ENCODE measurements at regions not wholly inside any gene's neighbourhood (a gene's known extent, or its start where the extent isn't known, plus 50 kb on each side); places are given as distances from the start of the nearest gene placed in this dataset.
"Not testable (repeated sequence)": the region's sequence is repeated elsewhere in the genome, so short reads cannot be mapped to it uniquely, and the experiment has no call there.

DNA sequence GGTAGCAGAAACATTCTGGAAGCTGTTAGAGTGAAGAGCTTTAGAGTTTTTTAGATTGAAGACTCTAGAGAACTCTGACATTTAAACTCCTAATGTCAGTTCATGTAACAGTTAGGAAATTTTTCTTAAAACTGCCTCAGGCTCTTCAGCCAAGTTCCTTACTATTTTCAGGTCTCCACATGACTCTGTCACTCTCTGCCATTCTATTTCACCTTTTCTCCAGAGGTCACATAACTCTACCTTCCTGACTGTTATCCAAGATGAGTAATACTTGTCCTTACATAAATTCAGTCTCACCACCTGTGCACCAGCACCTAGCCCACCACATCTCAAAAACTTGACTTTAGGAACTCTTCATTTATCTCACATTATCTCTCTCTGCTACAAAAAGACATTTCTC lies 347.1 kb upstream of the CA10 start:
- no peak for DNase-seq

DNA sequence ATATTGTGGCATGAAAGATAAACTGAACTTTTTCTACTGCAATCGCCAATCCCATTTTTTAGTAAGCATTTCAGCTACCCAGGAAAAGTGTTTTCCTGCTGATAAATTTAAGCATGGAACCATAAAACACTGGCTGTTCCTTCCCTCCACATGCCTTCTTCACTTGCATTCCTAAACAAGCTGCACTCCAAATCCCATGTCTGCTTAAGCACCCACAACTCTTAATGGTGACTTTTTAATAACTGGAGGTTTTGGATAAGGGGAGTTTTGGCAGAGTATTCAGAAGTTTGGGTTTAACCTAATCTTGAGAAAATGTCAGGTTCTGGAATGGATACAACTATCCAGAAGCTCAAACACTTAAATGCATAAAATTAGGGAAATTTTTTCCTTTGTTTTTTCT lies 345.6 kb upstream of the CA10 start:
- no peak for DNase-seq

DNA sequence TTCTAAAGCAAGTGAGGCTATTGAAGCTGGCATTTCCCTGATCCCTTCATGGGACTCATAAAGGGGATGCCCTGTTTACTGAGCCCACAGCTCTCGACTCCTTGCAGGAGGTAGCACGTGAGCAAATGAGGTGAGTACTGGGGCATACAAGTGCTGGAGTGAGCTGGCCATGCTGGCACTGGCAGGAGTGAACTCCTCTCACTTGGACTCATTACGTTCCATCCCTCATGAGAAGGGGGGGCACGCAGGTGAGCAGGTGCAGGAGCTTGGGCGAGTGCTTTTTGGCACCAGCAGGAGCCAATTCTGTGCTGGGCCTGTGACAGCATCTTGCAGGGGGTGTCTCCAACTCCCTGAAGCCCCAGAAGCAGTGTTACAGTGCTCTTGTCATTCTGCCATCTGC lies 337.1 kb upstream of the CA10 start:
- DNase-seq = no peak

DNA sequence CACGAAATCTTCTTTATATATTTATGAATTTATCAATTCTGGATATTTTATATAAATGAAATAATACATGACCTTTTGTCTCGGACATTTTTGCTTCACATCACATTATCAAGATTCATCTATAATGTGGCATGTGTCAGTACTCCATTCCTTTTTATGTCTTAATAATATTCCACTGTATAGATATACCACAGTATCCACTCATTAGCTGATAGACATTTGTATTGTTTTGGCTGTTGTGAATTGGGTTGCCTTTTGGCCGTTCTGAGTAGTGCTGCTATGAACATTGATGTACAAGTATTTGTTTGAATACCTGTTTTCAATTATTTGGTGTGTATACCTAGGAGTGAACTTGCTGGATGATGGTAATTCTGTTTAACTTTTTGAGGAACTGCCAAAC lies 323.8 kb upstream of the CA10 start:
- no peak for DNase-seq

DNA sequence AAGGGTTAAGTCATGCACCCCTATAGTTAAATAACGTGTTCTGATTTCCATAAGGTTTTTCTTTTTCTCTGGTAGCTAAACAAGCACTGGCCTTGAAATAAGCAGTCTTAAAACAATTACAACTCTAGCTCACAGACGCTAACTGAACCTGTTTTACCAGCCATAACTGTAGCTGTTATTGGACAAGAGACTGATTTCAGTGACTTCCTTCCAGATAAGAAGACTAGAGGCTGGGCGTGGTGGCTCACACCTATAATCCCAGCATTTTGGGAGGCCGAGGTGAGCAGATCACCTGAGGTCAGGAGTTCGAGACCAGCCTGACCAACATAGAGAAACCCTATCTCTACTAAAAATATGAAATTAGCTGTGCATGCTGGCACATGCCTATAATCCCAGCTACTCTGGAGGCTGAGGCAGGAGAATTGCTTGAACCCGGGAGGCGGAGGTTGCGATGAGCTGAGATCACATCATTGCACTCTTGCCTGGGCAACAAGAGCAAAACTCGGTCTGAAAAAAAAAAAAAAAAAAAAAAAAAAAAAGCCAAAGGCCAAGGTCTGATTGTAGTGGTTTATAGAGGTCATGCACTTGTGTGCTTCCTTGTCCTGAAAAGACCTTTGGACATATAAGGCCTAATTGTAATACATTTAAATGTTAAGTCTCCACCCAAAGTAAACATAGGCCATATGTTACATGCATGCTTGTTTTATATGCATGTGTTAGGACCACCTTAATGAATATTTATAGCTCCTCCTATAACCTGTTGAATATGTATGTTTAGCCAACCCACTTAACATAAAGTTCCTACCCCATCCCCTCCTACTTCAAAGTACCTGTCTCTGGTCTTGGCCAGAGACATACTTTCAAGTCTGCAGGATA lies 319.5 kb upstream of the CA10 start:
- DNase-seq = no peak

DNA sequence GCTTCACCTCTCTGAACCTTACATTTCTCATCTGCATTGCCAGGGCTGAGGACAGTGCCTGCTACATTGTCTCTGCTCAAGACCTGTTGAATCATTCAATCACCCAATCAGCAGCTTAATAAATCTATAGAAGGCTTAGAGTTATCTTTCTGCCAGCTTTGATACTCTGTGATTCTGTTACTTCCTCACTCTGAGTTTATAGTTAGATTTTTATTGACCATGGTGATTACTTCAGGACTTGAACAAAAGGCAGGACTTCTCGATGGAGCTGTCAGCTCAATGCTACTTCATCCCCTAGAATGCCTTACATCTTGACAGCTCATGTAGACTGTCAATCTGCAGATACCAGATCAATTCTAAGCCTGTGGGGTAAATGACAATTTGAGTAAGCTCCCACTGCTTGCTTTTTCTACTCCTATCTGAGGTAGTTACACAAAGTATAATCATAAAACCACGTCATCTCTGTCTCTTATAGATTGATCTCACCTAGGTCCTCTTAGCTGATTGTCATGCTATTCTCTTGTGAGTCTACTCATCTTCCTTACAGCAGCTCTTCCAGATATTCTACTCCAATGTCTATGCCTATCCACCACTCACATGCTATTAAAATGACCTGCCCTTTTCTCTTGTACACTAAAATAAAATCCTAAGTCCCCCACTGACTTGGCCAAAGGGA lies 318.3 kb upstream of the CA10 start:
- no peak for DNase-seq

DNA sequence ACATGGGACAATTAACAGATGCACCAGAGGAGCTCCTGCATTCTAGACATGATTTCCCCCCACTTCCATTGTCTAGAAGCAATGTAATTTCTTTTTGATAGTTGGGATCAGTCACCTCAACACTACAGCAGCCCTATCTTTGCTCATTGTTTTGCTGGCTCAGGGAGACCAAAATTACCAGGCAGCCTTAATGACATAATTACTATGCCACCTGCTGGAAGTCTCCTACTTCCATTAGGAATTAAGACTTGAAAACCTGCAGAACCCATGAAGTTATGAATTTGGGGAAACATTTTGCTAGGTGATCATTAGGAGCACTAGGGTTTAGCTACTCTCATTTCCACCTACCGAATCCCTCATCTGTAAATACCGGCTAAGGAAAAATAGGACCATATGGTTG lies 312.0 kb upstream of the CA10 start:
- no peak for DNase-seq

DNA sequence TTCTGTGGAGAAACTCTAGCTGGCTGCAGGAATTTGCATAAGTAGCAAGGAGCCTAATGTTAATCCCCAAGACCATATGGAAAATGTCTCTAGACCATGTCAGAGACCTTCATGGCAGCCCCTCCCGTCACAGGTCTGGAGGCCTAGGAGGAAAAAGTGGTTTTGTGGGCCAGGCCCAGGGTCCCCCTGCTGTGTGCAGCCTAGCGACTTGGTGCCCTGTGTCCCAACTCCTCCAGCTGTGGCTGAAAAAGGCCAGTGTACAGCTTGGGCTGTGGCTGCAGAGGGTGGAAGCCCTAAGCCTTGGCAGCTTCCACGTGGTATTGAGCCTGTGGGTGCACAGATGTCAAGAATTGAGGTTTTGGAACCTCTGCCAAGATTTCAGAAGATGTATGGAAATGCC lies 306.9 kb upstream of the CA10 start:
- no peak for DNase-seq

DNA sequence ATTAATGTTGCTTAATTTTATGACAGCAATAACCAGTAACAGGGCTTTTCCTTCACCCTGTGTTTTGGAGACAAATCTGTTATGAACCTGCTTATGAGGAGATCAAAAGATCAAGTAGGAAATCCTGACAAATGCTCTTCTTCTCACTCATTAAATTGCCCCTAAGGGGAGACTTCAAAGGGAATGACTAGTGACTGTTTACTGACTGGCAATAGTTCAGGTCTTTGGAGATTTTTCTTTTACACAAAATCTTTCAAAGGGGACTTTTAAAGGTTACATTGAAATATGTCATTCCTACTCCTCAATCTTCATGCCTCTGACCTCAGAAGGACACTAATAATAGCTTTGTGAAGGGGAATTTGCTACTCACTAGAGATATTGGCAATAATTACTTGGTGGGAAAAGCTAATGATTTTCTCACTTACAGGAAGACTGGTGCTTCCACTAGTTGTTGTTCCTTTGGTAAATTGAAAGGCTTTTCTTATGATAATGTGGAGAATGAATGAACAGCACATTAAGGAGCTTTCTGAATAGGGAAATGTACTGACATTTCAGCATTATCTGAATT lies 292.9 kb upstream of the CA10 start:
- DNase-seq = no peak

DNA sequence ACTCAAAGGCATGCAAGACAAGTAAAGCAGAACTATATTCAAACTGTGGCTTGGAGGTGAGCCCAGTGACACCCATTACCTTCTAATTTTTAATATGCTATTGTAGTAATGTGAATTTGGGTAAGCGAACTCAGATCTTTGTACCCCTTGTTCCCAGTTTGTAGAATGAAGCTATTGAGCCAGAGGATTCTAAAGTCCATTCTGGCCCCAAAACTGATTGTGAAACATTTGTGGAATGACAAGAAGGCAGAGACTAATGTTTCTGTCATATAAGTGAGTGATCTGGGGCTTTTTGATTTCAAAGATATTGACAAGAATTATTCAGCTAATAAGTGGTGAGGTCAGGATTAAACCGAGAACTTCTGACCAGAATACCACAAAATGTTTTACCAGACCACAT lies 283.8 kb upstream of the CA10 start:
- no peak for DNase-seq

DNA sequence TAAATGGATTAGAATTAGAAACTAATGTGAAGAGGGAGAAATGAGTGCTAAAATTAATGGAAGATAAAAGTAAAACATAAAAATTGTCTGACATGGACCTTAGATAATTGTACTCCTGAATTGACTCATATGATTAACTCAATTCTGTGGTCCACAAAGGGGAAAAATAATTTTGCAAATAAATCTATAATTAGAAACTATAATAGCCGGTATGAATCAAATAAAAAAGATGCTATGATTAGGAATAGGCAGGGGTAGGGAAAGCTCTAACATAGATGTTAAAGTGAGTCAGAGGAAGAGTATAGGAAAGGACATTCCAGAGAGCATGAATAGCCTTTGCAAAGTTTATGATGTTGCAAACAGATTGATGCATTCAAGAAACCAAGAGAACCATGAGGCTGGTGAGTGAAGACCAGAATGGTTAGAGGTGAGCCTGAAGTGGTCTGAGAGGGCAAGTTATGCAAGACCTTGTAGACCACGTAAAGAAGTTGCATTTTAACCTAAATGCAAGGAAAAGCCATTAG lies 262.1 kb upstream of the CA10 start:
- no peak for DNase-seq

DNA sequence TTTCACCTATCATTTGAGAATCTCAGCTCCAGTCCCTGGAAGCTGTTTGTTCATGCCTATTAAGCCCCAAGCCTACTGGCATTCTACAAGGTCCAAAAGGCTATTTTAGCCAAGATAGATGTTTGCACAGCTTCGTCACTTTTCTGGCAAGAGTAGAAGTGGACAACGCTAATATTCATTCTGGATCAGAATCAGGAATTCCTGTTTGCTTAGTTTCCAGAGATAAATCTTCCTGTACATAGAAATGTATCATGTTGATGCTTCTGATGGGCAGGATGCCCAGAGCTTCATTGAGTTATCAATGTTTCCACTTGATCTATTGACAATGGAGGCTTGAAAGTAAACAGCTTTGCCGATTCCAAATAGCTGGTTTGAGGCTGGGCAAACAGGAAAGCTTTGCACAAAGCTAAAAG lies 260.7 kb upstream of the CA10 start:
- DNase-seq = no peak

DNA sequence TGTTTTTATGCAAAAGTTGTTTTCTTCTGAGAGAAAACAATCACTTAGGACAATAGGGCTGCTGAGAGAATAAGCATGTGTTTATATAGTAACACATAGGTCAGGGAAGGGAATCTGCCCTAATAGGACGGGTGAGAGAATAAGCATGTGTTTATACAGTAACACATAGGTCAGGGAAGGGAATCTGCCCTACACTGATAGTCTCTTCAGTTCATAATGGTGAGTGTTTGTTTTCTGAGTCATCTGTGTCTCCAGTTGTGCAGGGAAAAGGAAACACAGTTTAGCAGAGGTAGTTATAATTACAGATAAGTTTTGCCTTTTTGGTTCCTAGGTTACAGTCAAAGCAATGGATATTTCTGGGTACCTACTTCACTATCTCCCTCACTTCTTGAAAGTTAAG lies 252.3 kb upstream of the CA10 start:
- DNase-seq = no peak

DNA sequence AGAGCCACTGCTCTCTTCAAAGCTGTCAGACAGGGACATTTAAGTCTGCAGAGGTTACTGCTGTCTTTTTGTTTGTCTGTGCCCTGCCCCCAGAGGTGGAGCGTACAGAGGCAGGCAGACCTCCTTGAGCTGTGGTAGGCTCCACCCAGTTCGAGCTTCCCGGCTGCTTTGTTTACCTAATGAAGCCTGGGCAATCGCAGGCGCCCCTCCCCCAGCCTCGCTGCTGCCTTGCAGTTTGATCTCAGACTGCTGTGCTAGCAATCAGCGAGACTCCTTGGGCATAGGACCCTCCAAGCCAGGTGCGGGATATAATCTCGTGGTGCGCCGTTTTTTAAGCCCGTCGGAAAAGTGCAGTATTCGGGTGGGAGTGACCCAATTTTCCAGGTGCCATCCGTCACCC lies 250.7 kb upstream of the CA10 start:
- not testable (repeated sequence) for DNase-seq

DNA sequence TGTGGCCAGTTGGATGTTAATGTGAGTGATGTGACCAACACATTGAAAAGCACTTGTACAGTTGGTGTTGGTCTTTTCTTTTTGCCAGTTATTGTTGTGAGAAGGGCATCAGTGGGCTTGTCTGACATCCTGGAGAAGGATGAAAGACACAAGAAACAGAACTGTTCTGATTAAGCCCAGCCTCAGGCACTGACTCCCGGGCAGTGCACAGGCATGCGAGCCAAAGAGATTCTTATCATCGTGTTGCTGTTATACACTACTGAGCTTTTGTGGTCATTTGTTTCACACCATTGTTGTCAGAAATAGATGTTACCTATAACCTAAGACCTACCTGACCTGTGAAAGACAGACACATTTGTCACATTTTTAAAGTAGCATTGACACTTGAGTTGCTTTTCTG lies 236.8 kb upstream of the CA10 start:
- DNase-seq = no peak

DNA sequence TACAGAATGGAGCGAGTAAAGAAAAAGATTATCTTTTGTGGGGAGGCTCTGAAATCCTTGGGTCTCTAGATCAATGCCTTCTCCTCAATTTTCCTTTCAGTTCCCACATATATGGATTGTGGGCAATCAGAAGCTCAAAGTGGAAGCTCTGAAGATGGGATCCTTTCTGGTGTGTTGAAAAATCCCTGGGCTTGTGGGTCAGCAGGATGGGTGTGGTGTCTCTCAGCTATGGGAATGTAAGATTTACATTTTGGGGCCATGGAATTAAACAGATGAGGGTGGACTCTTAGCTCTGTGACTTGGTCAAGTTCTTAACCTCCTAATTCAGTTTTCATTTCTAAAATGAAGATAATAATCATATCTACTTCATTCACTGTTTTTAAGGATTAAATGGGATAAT lies 231.9 kb upstream of the CA10 start:
- no peak for DNase-seq

DNA sequence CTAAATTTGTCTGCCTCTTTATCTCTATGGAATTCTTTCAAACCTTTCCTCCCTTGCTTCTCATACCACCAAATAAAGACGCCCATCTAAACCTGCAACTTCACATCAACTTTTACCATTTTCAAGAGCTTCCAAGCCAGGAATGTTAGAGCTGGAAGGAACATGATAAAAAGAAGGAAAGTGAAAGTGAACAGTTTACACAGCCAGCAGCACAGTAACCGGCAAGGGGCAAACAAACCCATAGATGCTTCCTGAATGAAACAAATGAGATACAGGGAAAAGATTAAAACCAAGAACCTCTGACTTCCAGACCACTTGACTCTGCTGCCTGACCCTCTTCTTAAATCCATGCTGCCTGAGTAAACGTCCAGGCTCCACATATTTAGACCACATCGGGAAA lies 231.1 kb upstream of the CA10 start:
- DNase-seq = no peak

DNA sequence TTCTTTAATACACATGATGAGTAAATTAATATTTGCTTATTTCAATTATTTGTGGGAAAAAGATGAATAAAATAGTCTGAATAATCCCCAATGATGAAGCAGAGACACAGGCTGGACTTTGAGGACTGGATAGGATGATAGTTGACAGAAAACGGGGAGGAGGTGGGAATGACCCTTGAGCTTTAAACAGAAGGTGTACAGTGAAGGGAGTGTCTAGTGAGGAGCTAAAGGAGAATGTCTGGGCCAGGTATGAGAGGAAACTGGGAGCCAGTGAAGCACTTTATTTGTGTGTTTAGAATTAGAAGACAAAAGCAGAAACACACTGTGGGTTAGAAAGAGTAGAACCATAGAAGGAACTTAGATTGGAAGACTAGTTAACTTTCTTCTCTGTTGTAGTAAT lies 230.4 kb upstream of the CA10 start:
- DNase-seq = no peak

DNA sequence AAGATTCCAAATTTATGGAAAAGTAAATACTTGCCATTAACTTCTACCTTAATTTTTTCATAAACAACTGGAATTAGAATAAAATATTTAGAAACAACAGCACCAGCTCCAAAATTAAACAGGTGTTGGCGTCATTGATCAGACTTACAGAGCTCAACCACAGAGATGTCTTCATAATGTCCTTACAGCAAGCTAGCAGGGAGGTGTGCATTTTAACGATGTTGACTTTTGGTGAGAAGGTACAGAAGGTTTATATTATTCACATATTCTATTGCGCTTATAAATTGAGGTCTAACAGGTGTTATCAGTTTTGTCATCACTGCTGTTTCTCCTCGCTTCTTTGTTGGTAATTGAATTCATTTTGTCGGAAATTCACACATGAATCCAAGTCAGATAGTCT lies 226.2 kb upstream of the CA10 start:
- no peak for DNase-seq

DNA sequence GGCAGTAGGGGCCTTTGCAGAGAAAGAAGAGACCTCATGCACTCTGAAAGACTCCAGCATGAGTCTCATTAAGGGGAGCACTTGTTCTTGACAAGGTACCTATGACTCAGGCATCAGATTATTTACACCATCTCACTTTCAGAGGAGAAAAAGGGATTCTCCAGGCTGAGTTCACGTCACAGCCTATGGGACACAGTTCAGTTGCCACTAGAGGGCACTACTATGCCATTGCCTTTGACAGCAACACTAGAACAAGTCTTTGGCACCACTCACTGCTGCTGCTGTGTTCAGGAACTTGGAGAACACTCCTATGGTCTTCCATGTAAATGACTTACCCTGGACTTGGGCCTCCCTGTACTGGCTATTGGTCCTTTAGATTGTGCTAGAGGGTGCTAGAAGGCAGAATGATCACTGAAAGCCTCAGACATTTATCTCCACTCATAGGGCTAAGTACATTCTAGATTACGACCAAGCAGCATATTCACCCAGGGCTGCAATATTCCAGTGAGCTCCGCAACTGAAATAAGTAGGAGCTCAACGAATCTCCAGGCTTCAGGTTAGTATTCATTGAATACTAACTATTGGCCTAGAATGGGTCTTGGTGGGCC lies 225.1 kb upstream of the CA10 start:
- DNase-seq = peak; percentile 76

DNA sequence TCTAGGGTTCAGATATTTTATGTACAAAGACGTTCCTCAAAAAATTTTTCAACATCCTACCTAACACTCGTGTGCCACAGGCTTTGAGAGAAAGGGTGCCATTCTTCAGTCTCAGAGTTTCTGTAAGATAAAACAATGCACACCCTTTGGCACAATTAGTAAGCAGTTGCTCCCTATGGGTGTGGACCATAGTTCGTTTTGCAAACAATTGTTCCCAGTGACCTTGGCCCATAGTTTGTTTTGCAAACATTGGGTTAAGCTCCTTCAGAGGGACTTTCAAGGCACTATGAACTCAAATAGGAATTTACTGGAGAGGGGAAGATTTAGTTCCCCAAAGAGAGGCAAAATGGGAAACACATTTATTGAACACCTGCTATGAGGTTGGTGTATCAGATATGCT lies 220.3 kb upstream of the CA10 start:
- no peak for DNase-seq

DNA sequence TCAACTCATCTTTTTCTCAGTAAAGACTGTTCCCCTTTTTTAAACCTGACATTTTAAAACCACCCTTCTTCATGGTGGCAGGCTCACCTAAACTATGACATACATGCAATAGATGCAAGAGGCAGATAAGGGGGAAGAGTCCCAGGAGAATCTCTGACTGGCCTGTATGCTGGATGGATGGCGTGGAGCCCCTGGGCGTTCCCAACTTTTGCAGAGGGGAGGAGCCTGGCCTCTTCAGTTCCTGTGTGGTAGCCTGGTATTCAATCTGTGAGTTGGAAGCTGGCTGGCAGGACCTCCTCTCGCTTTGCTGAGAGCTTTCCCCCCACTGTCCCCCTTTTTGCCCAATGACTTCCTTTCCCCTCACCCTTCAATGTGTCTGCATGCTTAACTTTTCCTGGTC lies 217.6 kb upstream of the CA10 start:
- DNase-seq = no peak

DNA sequence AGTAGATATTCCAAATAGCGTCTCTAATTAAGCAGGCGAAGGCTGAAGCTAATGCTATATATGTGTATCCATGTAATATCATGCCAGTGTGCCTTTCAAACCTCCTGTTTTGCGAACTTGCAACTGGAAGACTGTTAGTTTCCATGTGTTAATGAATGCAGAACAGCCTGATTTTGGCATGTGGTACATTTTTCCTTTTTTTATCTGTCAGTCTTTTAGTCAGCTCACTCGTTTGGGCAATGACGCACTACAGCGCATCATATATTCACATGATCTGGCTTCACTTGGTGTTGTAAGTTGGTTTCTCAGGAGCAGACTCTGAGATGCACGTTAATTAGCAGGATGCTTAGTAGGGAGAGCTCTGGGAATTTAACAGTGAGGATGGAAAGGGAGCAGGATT lies 210.4 kb upstream of the CA10 start:
- no peak for DNase-seq

DNA sequence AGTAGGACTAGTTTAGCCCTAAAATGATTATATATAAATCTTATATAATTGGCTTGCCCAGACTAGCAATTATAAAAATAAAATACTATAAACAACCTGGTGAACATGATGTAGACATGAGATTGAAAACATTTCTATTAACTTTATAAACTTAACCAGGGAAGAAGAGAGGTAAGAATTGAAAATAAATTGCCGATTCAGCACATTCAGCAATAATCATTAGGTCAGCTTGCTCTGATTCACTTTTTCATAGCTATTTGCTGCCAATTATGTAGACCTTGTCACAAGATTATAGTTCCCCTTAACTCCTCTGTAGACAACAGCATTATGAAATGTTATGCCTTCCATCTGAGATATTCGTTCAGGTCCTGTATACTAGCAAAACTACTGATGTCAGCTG lies 199.3 kb upstream of the CA10 start:
- no peak for DNase-seq
